Endothelial cell of umbilical vein (primary cell): ENCODE measurements at regions not wholly inside any gene's neighbourhood (a gene's known extent, or its start where the extent isn't known, plus 50 kb on each side); places are given as distances from the start of the nearest gene placed in this dataset.

Source experiments
- BruUV-seq: library from RNA; stranded (reverse); fragments of 400-500 nt; replicated peaks from 2 replicates; lab custom pipeline; 2021; lab: Mats Ljungman, UMichigan
- CTCF ChIA-PET: fragments of 300-600, 350-600 bp; sonication (Branson Sonifier 250); formaldehyde crosslinking; loops from one replicate; lab custom pipeline; 2021; ENCODE audit warnings: antibody characterized with exemption, inconsistent platforms; lab: Charles Lee
- POLR2A ChIA-PET: fragments of 300-600, 350-600 bp; sonication (Branson Sonifier 250); formaldehyde crosslinking; loops from one replicate; lab custom pipeline; 2021; ENCODE audit warnings: antibody characterized with exemption, inconsistent platforms; lab: Charles Lee
- DNase-seq: peaks from one replicate; pipeline ENCODE4 v3.0.0-alpha.2; 2011; ENCODE audit warnings: low read depth, low spot score
- FAIRE-seq: peaks from 2 replicates; lab custom pipeline; 2011; peaks lifted over from hg19 to GRCh38; lab: Jason Lieb, UNC
- H2AFZ ChIP-seq: 2 replicates; pipeline ENCODE4 v1.6.0; 2012; ENCODE audit warnings: low read depth, low read length, control low read depth, inconsistent platforms
- H3K27ac ChIP-seq: 2 replicates; pipeline ENCODE4 v1.5.1; 2011; ENCODE audit warnings: low read depth, mild to moderate bottlenecking, control low read depth, low read length, moderate library complexity; ENCODE audit not compliant: insufficient read depth
- H3K27me3 ChIP-seq, 2 experiments: 2 replicates each; pipeline versions ENCODE4 v1.6.0 to v1.6.1; 2011; ENCODE audit warnings: low read length in 2 of 2, mixed read lengths in 1 of 2; ENCODE audit not compliant: control insufficient read depth in 2 of 2, insufficient read depth in 2 of 2
- H3K36me3 ChIP-seq, 2 experiments: 2 replicates in 1 of 2; 3 replicates in 1 of 2; pipeline ENCODE4 v1.5.1; 2011; ENCODE audit warnings: low read length in 2 of 2, mild to moderate bottlenecking in 1 of 2, moderate library complexity in 1 of 2; ENCODE audit not compliant: control insufficient read depth in 2 of 2, insufficient read depth in 2 of 2; ENCODE audit errors: extremely low read depth in 1 of 2
- H3K4me1 ChIP-seq: 3 replicates; pipeline ENCODE4 v1.5.1; 2011; ENCODE audit warnings: mild to moderate bottlenecking, low read length; ENCODE audit not compliant: control insufficient read depth, insufficient read depth; ENCODE audit errors: extremely low read depth
- H3K4me2 ChIP-seq: 2 replicates; pipeline ENCODE4 v1.6.1; 2011; ENCODE audit warnings: low read length, control low read depth, mixed read lengths; ENCODE audit not compliant: insufficient read depth
- H3K4me3 ChIP-seq, 3 experiments: fragments of 200-600 bp in 1 of 3; sonication (generic), shearing (Covaris generic) in 1 of 3; replicated peaks in 1 of 3; 2 replicates each; pipeline ENCODE4 v1.5.1; 2011 to 2016; ENCODE audit warnings: control low read depth in 3 of 3, low read length in 3 of 3, mild to moderate bottlenecking in 2 of 3, inconsistent platforms in 1 of 3, low read depth in 1 of 3, moderate library complexity in 1 of 3; ENCODE audit not compliant: insufficient read depth in 1 of 3
- H3K79me2 ChIP-seq: 2 replicates; pipeline ENCODE4 v1.6.0; 2012; ENCODE audit warnings: low read length, inconsistent platforms; ENCODE audit not compliant: control insufficient read depth, insufficient read depth
- H3K9ac ChIP-seq: replicated peaks from 2 replicates; pipeline ENCODE3; 2011; ENCODE audit warnings: low read length, control low read depth; ENCODE audit not compliant: insufficient read depth; ENCODE audit errors: extremely low read depth
- H3K9me1 ChIP-seq: replicated peaks from 3 replicates; pipeline ENCODE4 v1.6.0; 2011; ENCODE audit warnings: mild to moderate bottlenecking, low read length; ENCODE audit not compliant: control insufficient read depth, insufficient read depth; ENCODE audit errors: extremely low read depth
- H3K9me3 ChIP-seq: replicated peaks from 2 replicates; pipeline ENCODE4 v1.5.1; 2012; ENCODE audit warnings: low read length, inconsistent platforms; ENCODE audit not compliant: control insufficient read depth, insufficient read depth
- H4K20me1 ChIP-seq: replicated peaks from 2 replicates; pipeline ENCODE3; 2011; ENCODE audit warnings: mild to moderate bottlenecking, low read length; ENCODE audit not compliant: control insufficient read depth, insufficient read depth; ENCODE audit errors: extremely low read depth
- CTCF ChIP-seq, 2 donors: IDR thresholded peaks; 1 replicate in 1 of 2; 2 replicates in 1 of 2; pipeline ENCODE4 v1.5.1; 2011; ENCODE audit warnings: low read length in 2 of 2, mild to moderate bottlenecking in 2 of 2, moderate library complexity in 2 of 2, control low read depth in 1 of 2, inconsistent platforms in 1 of 2, low read depth in 1 of 2; ENCODE audit not compliant: insufficient read depth in 1 of 2; ENCODE audit errors: extremely low read depth in 1 of 2
- EZH2 ChIP-seq: IDR thresholded peaks from 2 replicates; pipeline ENCODE4 v1.6.1; 2012; ENCODE audit warnings: borderline replicate concordance, low read depth, mild to moderate bottlenecking, moderate library complexity, low read length, inconsistent platforms; ENCODE audit not compliant: severe bottlenecking
- FOS ChIP-seq: IDR thresholded peaks from 2 replicates; pipeline ENCODE4 v1.6.1; 2011; ENCODE audit warnings: mild to moderate bottlenecking, low read length, moderate library complexity, borderline replicate concordance; ENCODE audit not compliant: insufficient read depth
- GATA2 ChIP-seq: IDR thresholded peaks from 2 replicates; pipeline ENCODE4 v1.7.0; 2011; ENCODE audit warnings: low read depth, mild to moderate bottlenecking, moderate library complexity, mixed read lengths, low read length; ENCODE audit not compliant: insufficient read length, insufficient read depth
- JUN ChIP-seq: IDR thresholded peaks from 2 replicates; pipeline ENCODE4 v1.6.1; 2011; ENCODE audit warnings: borderline replicate concordance, low read depth; ENCODE audit not compliant: insufficient read length, insufficient read depth
- MAX ChIP-seq: IDR thresholded peaks from 2 replicates; pipeline ENCODE4 v1.6.1; 2011; ENCODE audit not compliant: insufficient read depth, insufficient read length
- MYC ChIP-seq: IDR thresholded peaks from one replicate; pipeline ENCODE4 v1.6.1; 2011; ENCODE audit warnings: mild to moderate bottlenecking, low read depth, low read length
- POLR2A ChIP-seq: IDR thresholded peaks from 2 replicates; pipeline ENCODE4 v1.6.1; 2012; ENCODE audit warnings: low read depth, mild to moderate bottlenecking, control low read depth, low read length
- POLR2AphosphoS5 ChIP-seq: IDR thresholded peaks from 2 replicates; pipeline ENCODE4 v1.6.1; 2012; ENCODE audit warnings: low read depth, mild to moderate bottlenecking, control low read depth, low read length, moderate library complexity; ENCODE audit not compliant: insufficient read depth
- dilution Hi-C: fragments of 300-500 bp; cut with MboI; formaldehyde crosslinking; loops from one replicate; pipeline ENCODE4 v1.15.0; 2019; ENCODE audit warnings: low sequenced_read_pairs; ENCODE audit not compliant: extremely low pct_ligation_motif_present
- intact Hi-C: fragments of 100-400 bp; cut with micrococcal nuclease; formaldehyde crosslinking; loops from one replicate; pipeline ENCODE4 v1.10.0; 2022

DNA sequence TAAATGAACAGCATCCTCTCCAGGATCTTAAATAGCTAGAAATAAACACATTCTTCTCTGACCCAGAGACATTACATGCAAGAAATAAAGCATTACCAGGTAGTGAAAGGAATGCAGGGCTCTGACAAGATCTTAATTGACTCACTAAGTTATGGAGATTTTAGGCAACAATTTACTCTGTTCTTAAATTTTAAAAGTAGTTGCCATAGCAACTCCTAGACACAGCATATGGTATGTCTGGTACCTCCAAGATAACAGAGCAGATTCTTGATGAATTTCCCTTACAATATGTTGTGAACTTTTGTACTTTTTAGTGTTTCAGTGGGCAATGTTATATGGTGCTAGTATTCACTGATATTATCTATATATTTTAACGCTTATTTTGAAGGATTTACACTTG is 76.7 kb upstream of the G2E3 start:
- Histone ChIP-seq H3K4me1 (no peaks in the 10 kb centered on the region), H3K9me1 (no peaks in the 10 kb centered on the region), H2AFZ (no peak overlapping the region), H4K20me1 (no peaks in the 10 kb centered on the region), H3K27ac (no peak overlapping the region), H3K36me3 (no peaks in the 10 kb centered on the region), H3K4me3 (no peak overlapping the region), H3K27me3 (no peaks in the 10 kb centered on the region), H3K9ac (no peak overlapping the region), H3K9me3 (no peaks in the 10 kb centered on the region), H3K79me2 (no peaks in the 10 kb centered on the region), H3K4me2 (no peak overlapping the region)
- ChIA-PET POLR2A (interaction anchor here (0.6 kb wide), 1 partner anchor 930 kb away, joined by 4 read pairs; no protein-coding TSS in a partner anchor), CTCF (no interaction called here)
- FAIRE-seq, result no peak
- intact Hi-C loops, result no loop called here
- BruUV-seq, result no TSS peak
- no peak for TF ChIP-seq MAX
- TF ChIP-seq JUN, result no peak
- no peak for TF ChIP-seq FOS
- TF ChIP-seq POLR2A, result no peak
- no peak for TF ChIP-seq EZH2
- no peak for TF ChIP-seq GATA2
- no peak for TF ChIP-seq POLR2AphosphoS5
- TF ChIP-seq MYC, result no peak
- TF ChIP-seq CTCF (IDR thresholded peaks at IDR 0.05; ENCODE audit: extremely low read depth in 1 of 2, insufficient read depth in 1 of 2, low read depth in 1 of 2, low read length in 2 of 2), result no peak
- dilution Hi-C loops, result no loop called here
- DNase-seq, result no peak
